Testis (tissue), 2 donors: ENCODE measurements at regions not wholly inside any gene's neighbourhood (a gene's known extent, or its start where the extent isn't known, plus 50 kb on each side); places are given as distances from the start of the nearest gene placed in this dataset.

ENCODE experiments used
- DNase-seq: peaks from one replicate; pipeline ENCODE4 v3.0.0-alpha.2; 2019
- H3K27ac ChIP-seq, 2 donors: fragments of 200-600 bp; sonication (generic); one replicate each; pipeline ENCODE4 v1.5.1; 2019
- H3K27me3 ChIP-seq: fragments of 200-600 bp; sonication (generic); one replicate; pipeline ENCODE4 v1.5.1; 2019
- H3K36me3 ChIP-seq: fragments of 200-600 bp; sonication (generic); one replicate; pipeline ENCODE4 v1.5.1; 2017; ENCODE audit warnings: low read depth; ENCODE audit errors: missing control alignments
- H3K4me1 ChIP-seq: fragments of 200-600 bp; sonication (generic); one replicate; pipeline ENCODE4 v1.5.1; 2019
- H3K4me3 ChIP-seq, 2 donors: fragments of 200-600 bp; sonication (generic); one replicate each; pipeline ENCODE4 v1.5.1; 2017 to 2019
- H3K9me3 ChIP-seq: fragments of 200-600 bp; sonication (generic); one replicate; pipeline ENCODE4 v1.5.1; 2017
- POLR2A ChIP-seq: fragments of 450-650 bp; IDR thresholded peaks from one replicate; pipeline ENCODE4 v1.6.1; 2017; ENCODE audit warnings: antibody characterized with exemption, mild to moderate bottlenecking, moderate library complexity
- WGBS, 2 donors: methylation state at CpG; one replicate each; pipeline ENCODE4 v1.1.5; 2018; 5-methylcytosine and 5-hydroxymethylcytosine counted together
- intact Hi-C: fragments of 100-400 bp; cut with DNase I; formaldehyde crosslinking; loops from one replicate; pipeline ENCODE4 v1.15.1; 2023; ENCODE audit warnings: low total_unique reads
- TF ChIP-seq, protein P1 (sequence below), 3 experiments: fragments of 450-650 bp in 2 of 3; fragments of 200-600 bp in 1 of 3; sonication (generic) in 1 of 3; IDR thresholded peaks; one replicate each; pipeline ENCODE4 v1.5.1; 2016 to 2019; ENCODE audit warnings: antibody characterized with exemption in 3 of 3, mild to moderate bottlenecking in 2 of 3, moderate library complexity in 1 of 3

DNA sequence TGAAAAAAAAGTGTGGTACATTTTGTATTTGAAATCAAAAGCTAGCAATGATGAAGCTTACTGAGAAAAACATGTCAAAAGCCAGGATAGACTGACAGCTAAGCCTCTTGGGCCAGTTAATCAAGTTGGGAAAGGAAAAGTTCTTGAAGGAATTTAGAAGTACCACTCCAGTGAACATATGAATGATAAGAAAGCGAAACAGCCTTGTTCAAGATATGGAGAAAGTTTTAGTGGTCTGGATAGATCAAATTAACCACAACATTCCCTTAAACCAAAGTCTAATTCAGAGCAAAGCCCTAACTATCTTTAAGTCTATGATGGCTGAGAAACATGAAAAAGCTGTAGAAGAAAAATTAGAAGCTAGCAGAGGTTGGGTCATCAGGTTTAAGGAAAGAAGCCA, 268.3 kb downstream of the PDHA2 start:
- no peaks in the 10 kb centered on the region for H3K4me1 ChIP-seq
- intact Hi-C loops = no loop called here
- no peak for TF ChIP-seq POLR2A
- TF ChIP-seq, protein P1, sequence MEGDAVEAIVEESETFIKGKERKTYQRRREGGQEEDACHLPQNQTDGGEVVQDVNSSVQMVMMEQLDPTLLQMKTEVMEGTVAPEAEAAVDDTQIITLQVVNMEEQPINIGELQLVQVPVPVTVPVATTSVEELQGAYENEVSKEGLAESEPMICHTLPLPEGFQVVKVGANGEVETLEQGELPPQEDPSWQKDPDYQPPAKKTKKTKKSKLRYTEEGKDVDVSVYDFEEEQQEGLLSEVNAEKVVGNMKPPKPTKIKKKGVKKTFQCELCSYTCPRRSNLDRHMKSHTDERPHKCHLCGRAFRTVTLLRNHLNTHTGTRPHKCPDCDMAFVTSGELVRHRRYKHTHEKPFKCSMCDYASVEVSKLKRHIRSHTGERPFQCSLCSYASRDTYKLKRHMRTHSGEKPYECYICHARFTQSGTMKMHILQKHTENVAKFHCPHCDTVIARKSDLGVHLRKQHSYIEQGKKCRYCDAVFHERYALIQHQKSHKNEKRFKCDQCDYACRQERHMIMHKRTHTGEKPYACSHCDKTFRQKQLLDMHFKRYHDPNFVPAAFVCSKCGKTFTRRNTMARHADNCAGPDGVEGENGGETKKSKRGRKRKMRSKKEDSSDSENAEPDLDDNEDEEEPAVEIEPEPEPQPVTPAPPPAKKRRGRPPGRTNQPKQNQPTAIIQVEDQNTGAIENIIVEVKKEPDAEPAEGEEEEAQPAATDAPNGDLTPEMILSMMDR (IDR thresholded peaks at IDR 0.05) = no peak
- H3K27ac ChIP-seq = no peak overlapping the region
- no peaks in the 10 kb centered on the region for H3K27me3 ChIP-seq
- no peak for DNase-seq
- WGBS, 2 donors = 85 to 92% methylated on average over 1 of the region's 1 CpG
- no peak overlapping the region for H3K4me3 ChIP-seq
- no peaks in the 10 kb centered on the region for H3K9me3 ChIP-seq
- H3K36me3 ChIP-seq = no peaks in the 10 kb centered on the region

DNA sequence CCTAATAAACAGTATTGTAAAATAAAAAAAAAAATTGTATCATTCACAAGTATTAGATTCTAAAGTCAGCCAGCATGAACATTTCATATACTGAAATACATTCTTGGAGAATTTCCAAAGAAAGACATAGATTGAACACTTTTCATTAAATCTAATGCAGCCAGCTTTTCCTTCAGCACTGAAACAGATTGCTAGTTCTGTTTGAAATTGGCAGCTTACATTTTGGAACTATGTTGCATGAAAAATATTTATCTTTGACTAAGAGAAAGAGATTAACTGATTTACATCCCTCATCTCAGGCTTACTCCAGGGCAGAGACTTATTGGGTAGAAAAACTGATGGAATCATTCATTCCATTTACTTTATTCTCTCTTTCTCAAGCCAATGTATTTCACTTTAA, 272.7 kb downstream of the PDHA2 start:
- Histone ChIP-seq H3K4me3 (no peak overlapping the region), H3K27ac (no peak overlapping the region), H3K27me3 (no peaks in the 10 kb centered on the region), H3K9me3 (no peaks in the 10 kb centered on the region), H3K4me1 (no peaks in the 10 kb centered on the region), H3K36me3 (no peaks in the 10 kb centered on the region)
- DNase-seq = no peak
- intact Hi-C loops = no loop called here
- TF ChIP-seq POLR2A = no peak
- TF ChIP-seq, protein P1 (IDR thresholded peaks at IDR 0.05) = no peak

DNA sequence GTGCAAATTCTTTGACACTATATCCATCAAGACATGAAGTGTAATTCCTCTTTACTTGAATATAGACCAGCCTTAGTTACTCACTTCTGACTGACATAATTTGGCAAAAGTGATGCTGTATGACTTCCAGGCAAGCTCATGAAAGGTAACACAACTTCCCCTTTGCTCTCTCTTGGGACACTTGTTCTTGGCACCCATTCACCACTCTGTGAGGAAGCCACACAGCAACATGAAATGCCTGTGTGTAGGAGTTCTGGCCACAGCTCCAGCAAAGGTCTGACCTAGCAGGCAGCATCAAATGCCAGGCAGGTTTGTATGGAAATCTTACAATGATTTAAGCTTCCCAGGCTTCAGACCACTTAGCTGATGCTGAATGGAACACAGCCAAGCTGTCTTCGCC, 280.3 kb downstream of the PDHA2 start:
- Histone ChIP-seq H3K9me3 (no peaks in the 10 kb centered on the region), H3K27ac (no peak overlapping the region), H3K27me3 (no peaks in the 10 kb centered on the region), H3K4me1 (no peaks in the 10 kb centered on the region), H3K36me3 (no peaks in the 10 kb centered on the region), H3K4me3 (no peak overlapping the region)
- no peak for TF ChIP-seq POLR2A
- TF ChIP-seq, protein P1 (IDR thresholded peaks at IDR 0.05) = no peak
- 88 to 95% methylated on average over 1 of the region's 1 CpG for WGBS, 2 donors
- no peak for DNase-seq
- intact Hi-C loops = no loop called here

DNA sequence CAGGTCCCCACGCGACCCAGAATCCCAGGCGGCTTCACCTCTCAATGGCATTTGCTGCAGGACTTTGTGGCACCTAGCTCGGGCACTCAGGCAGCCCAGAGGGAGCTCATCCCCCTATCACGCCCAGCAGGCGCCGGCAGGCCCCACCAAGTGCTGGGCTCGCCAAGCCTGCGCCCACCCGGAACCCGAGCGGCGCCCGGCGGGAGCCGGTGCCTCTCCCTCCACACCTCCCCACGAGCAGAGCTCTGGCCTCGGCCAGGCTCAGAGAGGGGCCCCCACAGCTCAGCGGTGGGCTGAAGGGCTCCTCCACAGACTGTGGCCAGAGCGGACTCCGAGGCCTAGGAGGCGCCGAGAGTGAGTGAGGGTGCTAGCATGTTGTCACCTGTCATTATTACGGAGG, 286.3 kb downstream of the PDHA2 start:
- Histone ChIP-seq H3K9me3 (no peaks in the 10 kb centered on the region), H3K4me1 (no peaks in the 10 kb centered on the region), H3K27ac (no peak overlapping the region), H3K4me3 (peak overlapping the region; percentile 46 to 52), H3K27me3 (no peaks in the 10 kb centered on the region), H3K36me3 (no peaks in the 10 kb centered on the region)
- no peak for DNase-seq
- intact Hi-C loops = no loop called here
- WGBS, 2 donors = 54 to 76% methylated on average over 11 to 24 of the region's 24 CpGs
- TF ChIP-seq POLR2A = no peak

DNA sequence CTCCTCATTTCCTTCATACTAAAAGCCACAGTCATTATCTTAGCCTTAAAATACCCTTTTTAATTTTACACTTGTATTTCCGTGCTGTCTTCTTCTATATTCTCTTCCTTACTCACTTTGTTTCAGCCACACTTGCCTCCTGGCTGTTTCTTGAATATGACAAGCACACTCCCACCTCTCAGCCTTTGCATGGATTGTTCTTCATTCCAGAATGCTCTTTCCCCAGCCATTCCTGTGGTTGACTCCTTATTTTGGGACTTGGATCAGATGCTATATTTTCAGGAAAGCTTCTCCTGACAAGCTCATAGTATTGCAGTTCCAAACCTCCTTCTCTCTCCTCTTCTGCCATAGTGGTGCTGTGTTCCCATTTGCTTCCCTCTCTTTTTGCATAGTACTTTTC, 291.3 kb downstream of the PDHA2 start:
- Histone ChIP-seq H3K36me3 (no peaks in the 10 kb centered on the region), H3K27ac (no peak overlapping the region), H3K27me3 (no peaks in the 10 kb centered on the region), H3K4me1 (no peaks in the 10 kb centered on the region), H3K9me3 (no peaks in the 10 kb centered on the region), H3K4me3 (no peak overlapping the region)
- DNase-seq = no peak
- 75 to 78% methylated on average over 1 of the region's 1 CpG for WGBS, 2 donors
- intact Hi-C loops = no loop called here
- no peak for TF ChIP-seq POLR2A
- TF ChIP-seq, protein P1 (IDR thresholded peaks at IDR 0.05) = no peak
